ENCODE measurements at regions not wholly inside any gene's neighbourhood (a gene's known extent, or its start where the extent isn't known, plus 50 kb on each side); places are given as distances from the start of the nearest gene placed in this dataset.

- FAIRE-seq = no peak
Measured at GRCh38 chr20:52469128-52469527, 277.5 kb upstream of the ZFP64 start.

GRCh38 chr20:52465991-52466390 is 274.4 kb upstream of the ZFP64 start:
- no peak for FAIRE-seq

- FAIRE-seq = no peak
Measured at GRCh38 chr20:52461582-52461981, 270.0 kb upstream of the ZFP64 start.

- FAIRE-seq = no peak
Measured at GRCh38 chr20:52459150-52459549, 267.6 kb upstream of the ZFP64 start.

GRCh38 chr20:52457826-52458225 is 266.2 kb upstream of the ZFP64 start:
- no peak for FAIRE-seq

- no peak for FAIRE-seq
Measured at GRCh38 chr20:52454660-52455059, 263.1 kb upstream of the ZFP64 start.

- FAIRE-seq = no peak
Measured at GRCh38 chr20:52448513-52449232, 257.1 kb upstream of the ZFP64 start.

GRCh38 chr20:52447225-52447551 is 255.6 kb upstream of the ZFP64 start:
- no peak for FAIRE-seq

GRCh38 chr20:52446421-52447224 is 255.0 kb upstream of the ZFP64 start:
- FAIRE-seq = no peak

- FAIRE-seq = no peak
Measured at GRCh38 chr20:52444455-52444854, 252.9 kb upstream of the ZFP64 start.

GRCh38 chr20:52443874-52444273 is 252.3 kb upstream of the ZFP64 start:
- FAIRE-seq = no peak

GRCh38 chr20:52441710-52442109 is 250.1 kb upstream of the ZFP64 start:
- FAIRE-seq = no peak

- no peak for FAIRE-seq
Measured at GRCh38 chr20:52439375-52439774, 247.8 kb upstream of the ZFP64 start.

GRCh38 chr20:52438326-52438963 is 246.9 kb upstream of the ZFP64 start:
- no peak for FAIRE-seq

GRCh38 chr20:52434453-52434852 is 242.9 kb upstream of the ZFP64 start:
- no peak for FAIRE-seq

- no peak for FAIRE-seq
Measured at GRCh38 chr20:52434041-52434425, 242.5 kb upstream of the ZFP64 start.

- no peak for FAIRE-seq
Measured at GRCh38 chr20:52433326-52434040, 241.9 kb upstream of the ZFP64 start.

GRCh38 chr20:52432740-52433139 is 241.2 kb upstream of the ZFP64 start:
- FAIRE-seq = no peak

- no peak for FAIRE-seq
Measured at GRCh38 chr20:52429029-52429428, 237.4 kb upstream of the ZFP64 start.

GRCh38 chr20:52427960-52428359 is 236.4 kb upstream of the ZFP64 start:
- no peak for FAIRE-seq

GRCh38 chr20:52426856-52427255 is 235.3 kb upstream of the ZFP64 start:
- FAIRE-seq = no peak

GRCh38 chr20:52425701-52426100 is 234.1 kb upstream of the ZFP64 start:
- no peak for FAIRE-seq

- no peak for FAIRE-seq
Measured at GRCh38 chr20:52425253-52425652, 233.7 kb upstream of the ZFP64 start.

Measured in islet of Langerhans (tissue), 1 donor.